SK-N-SH treated with all-trans-retinoic acid at 6 μM for 48 hours (cell line): ENCODE measurements at regions not wholly inside any gene's neighbourhood (a gene's known extent, or its start where the extent isn't known, plus 50 kb on each side); places are given as distances from the start of the nearest gene placed in this dataset.

Experiments used
- ARNTL ChIP-seq: fragments of 450-650 bp; formaldehyde crosslinking; IDR thresholded peaks from 2 replicates; pipeline ENCODE4 v1.5.0; 2020; ENCODE audit warnings: low read depth, mild to moderate bottlenecking, moderate library complexity, borderline replicate concordance
- CSRNP3 ChIP-seq: fragments of 250-450 bp; sonication (Bioruptor Pico); IDR thresholded peaks from 2 replicates; pipeline ENCODE4 v1.5.1; 2021; ENCODE audit warnings: mild to moderate bottlenecking, moderate library complexity
- ESRRG ChIP-seq: fragments of 250-450 bp; sonication (Bioruptor Pico); IDR thresholded peaks from 2 replicates; pipeline ENCODE4 v1.6.1; 2021; ENCODE audit warnings: mild to moderate bottlenecking
- OSR1 ChIP-seq: fragments of 250-450 bp; sonication (Bioruptor Pico); IDR thresholded peaks from 2 replicates; pipeline ENCODE4 v1.8.0; 2022; ENCODE audit warnings: moderate library complexity, mild to moderate bottlenecking, inconsistent platforms
- PATZ1 ChIP-seq: fragments of 250-450 bp; sonication (Bioruptor Pico); IDR thresholded peaks from 2 replicates; pipeline ENCODE4 v1.8.0; 2020; ENCODE audit warnings: mild to moderate bottlenecking, moderate library complexity, borderline replicate concordance
- POU6F1 ChIP-seq: fragments of 250-450 bp; sonication (Bioruptor Pico); IDR thresholded peaks from 2 replicates; pipeline ENCODE4 v1.8.0; 2021; ENCODE audit warnings: low read depth, mild to moderate bottlenecking, moderate library complexity, borderline replicate concordance
- ZFP3 ChIP-seq: fragments of 250-450 bp; sonication (Bioruptor Pico); IDR thresholded peaks from 2 replicates; pipeline ENCODE4 v1.5.0; 2020; ENCODE audit warnings: mild to moderate bottlenecking, moderate library complexity
- ZNF565 ChIP-seq: fragments of 450-650 bp; formaldehyde crosslinking; conservative IDR thresholded peaks from 2 replicates; pipeline ENCODE4 v1.5.0; 2020; ENCODE audit warnings: low read depth, mild to moderate bottlenecking, moderate library complexity

- no peak for TF ChIP-seq PATZ1
- TF ChIP-seq POU6F1: no peak
- no peak for TF ChIP-seq CSRNP3 (CRISPR knock-in tag)
- TF ChIP-seq ZFP3 (CRISPR knock-in tag): no peak
- no peak for TF ChIP-seq ARNTL (CRISPR knock-in tag)
- TF ChIP-seq ESRRG (CRISPR knock-in tag): no peak
- no peak for TF ChIP-seq ZNF565 (CRISPR knock-in tag)
- no peak for TF ChIP-seq OSR1
Observed at GRCh38 chr6:56736804-56737203, 94.1 kb upstream of the DST start.
